IMR-90 (cell line): ENCODE measurements at regions not wholly inside any gene's neighbourhood (a gene's known extent, or its start where the extent isn't known, plus 50 kb on each side); places are given as distances from the start of the nearest gene placed in this dataset.

Source experiments
- ATAC-seq: fragments of 200-7000 bp; cut with Tn5 transposase; 2 replicates; pipeline ENCODE4 v1.9.1; 2020; ENCODE audit warnings: low read depth, mild to moderate bottlenecking, moderate library complexity
- BruUV-seq: library from RNA; stranded (reverse); fragments of 400-500 nt; replicated peaks from 2 replicates; lab custom pipeline; 2021; lab: Mats Ljungman, UMichigan
- CTCF ChIA-PET: fragments of 300-600 bp; formaldehyde crosslinking; extraction: SDS; loops from one replicate; lab custom pipeline; 2021; ENCODE audit warnings: antibody characterized with exemption; lab: Yijun Ruan, JAX
- POLR2A ChIA-PET: fragments of 300-600 bp; sonication (Branson Sonifier 250); formaldehyde crosslinking; loops from one replicate; lab custom pipeline; 2022; ENCODE audit warnings: antibody characterized with exemption; ENCODE audit not compliant: unreplicated experiment; lab: Charles Lee
- DNase-seq: peaks from one replicate; pipeline ENCODE4 v3.0.0; 2013
- H2AFZ ChIP-seq: replicated peaks from 2 replicates; pipeline ENCODE3; 2013; ENCODE audit warnings: low read length, mild to moderate bottlenecking; ENCODE audit not compliant: poor library complexity
- H2AK5ac ChIP-seq: 2 replicates; pipeline ENCODE4 v1.6.1; 2013; ENCODE audit warnings: low read depth, low read length, inconsistent platforms
- H2AK9ac ChIP-seq: replicated peaks from 2 replicates; pipeline ENCODE3; 2013; ENCODE audit warnings: mild to moderate bottlenecking, low read depth, low read length, moderate library complexity; ENCODE audit not compliant: poor library complexity
- H2BK120ac ChIP-seq: 2 replicates; pipeline ENCODE4 v1.6.1; 2013; ENCODE audit warnings: low read depth, low read length, inconsistent platforms
- H2BK15ac ChIP-seq: 3 replicates; pipeline ENCODE4 v1.6.1; 2013; ENCODE audit warnings: low read depth, low read length, inconsistent platforms
- H2BK20ac ChIP-seq: 2 replicates; pipeline ENCODE4 v1.6.1; 2013; ENCODE audit warnings: low read depth, mild to moderate bottlenecking, inconsistent platforms, low read length, moderate library complexity
- H2BK5ac ChIP-seq: 2 replicates; pipeline ENCODE4 v1.6.1; 2013; ENCODE audit warnings: mild to moderate bottlenecking, low read depth, low read length, inconsistent platforms; ENCODE audit not compliant: poor library complexity, severe bottlenecking
- H3K14ac ChIP-seq: replicated peaks from 2 replicates; pipeline ENCODE4 v1.6.1; 2013; ENCODE audit warnings: low read depth, low read length, inconsistent platforms
- H3K18ac ChIP-seq: 2 replicates; pipeline ENCODE4 v1.6.1; 2013; ENCODE audit warnings: low read depth, low read length, control low read depth
- H3K23ac ChIP-seq: 2 replicates; pipeline ENCODE4 v1.6.1; 2013; ENCODE audit warnings: low read depth, low read length, inconsistent platforms
- H3K27ac ChIP-seq: 2 replicates; pipeline ENCODE4 v1.5.1; 2013; ENCODE audit warnings: mild to moderate bottlenecking, control low read depth, low read length; ENCODE audit not compliant: insufficient read depth
- H3K27me3 ChIP-seq: 2 replicates; pipeline ENCODE4 v1.6.1; 2013; ENCODE audit warnings: low read length; ENCODE audit not compliant: control insufficient read depth, insufficient read depth
- H3K36me3 ChIP-seq: 2 replicates; pipeline ENCODE4 v1.6.1; 2013; ENCODE audit warnings: low read length, mixed read lengths; ENCODE audit not compliant: control insufficient read depth, insufficient read depth
- H3K4ac ChIP-seq: 2 replicates; pipeline ENCODE4 v1.6.1; 2013; ENCODE audit warnings: low read depth, low read length, inconsistent platforms
- H3K4me1 ChIP-seq: 2 replicates; pipeline ENCODE4 v1.6.1; 2013; ENCODE audit warnings: low read length, mixed read lengths; ENCODE audit not compliant: control insufficient read depth, insufficient read depth
- H3K4me2 ChIP-seq: 2 replicates; pipeline ENCODE4 v1.6.1; 2013; ENCODE audit warnings: low read depth, mild to moderate bottlenecking, control low read depth, low read length, moderate library complexity
- H3K4me3 ChIP-seq: 2 replicates; pipeline ENCODE4 v1.5.1; 2013; ENCODE audit warnings: low read depth, mild to moderate bottlenecking, control low read depth, low read length, moderate library complexity; ENCODE audit not compliant: insufficient read depth
- H3K56ac ChIP-seq: 2 replicates; pipeline ENCODE4 v1.6.1; 2013; ENCODE audit warnings: low read length, inconsistent platforms; ENCODE audit not compliant: insufficient read depth; ENCODE audit errors: extremely low read depth
- H3K79me1 ChIP-seq, 2 experiments: 2 replicates each; pipeline ENCODE4 v1.6.1; 2013; ENCODE audit warnings: low read length in 2 of 2, inconsistent platforms in 1 of 2, low read depth in 1 of 2
- H3K9ac ChIP-seq: 2 replicates; pipeline ENCODE4 v1.6.1; 2013; ENCODE audit warnings: low read depth, low read length, control low read depth
- H3K9me1 ChIP-seq: 2 replicates; pipeline ENCODE4 v1.6.1; 2013; ENCODE audit warnings: low read length, inconsistent platforms; ENCODE audit not compliant: insufficient read depth
- H3K9me3 ChIP-seq: 2 replicates; pipeline ENCODE4 v1.6.1; 2013; ENCODE audit warnings: low read length; ENCODE audit not compliant: control insufficient read depth, insufficient read depth
- H4K20me1 ChIP-seq: 2 replicates; pipeline ENCODE4 v1.6.1; 2013; ENCODE audit warnings: low read length, inconsistent platforms; ENCODE audit not compliant: insufficient read depth
- H4K5ac ChIP-seq: 2 replicates; pipeline ENCODE4 v1.6.1; 2013; ENCODE audit warnings: mild to moderate bottlenecking, low read depth, low read length, control low read depth
- H4K8ac ChIP-seq, 2 experiments: 2 replicates each; pipeline ENCODE4 v1.6.1; 2013; ENCODE audit warnings: low read depth in 2 of 2, low read length in 2 of 2, control low read depth in 1 of 2, inconsistent platforms in 1 of 2
- H4K91ac ChIP-seq: 2 replicates; pipeline ENCODE4 v1.6.1; 2013; ENCODE audit warnings: low read depth, low read length, inconsistent platforms; ENCODE audit not compliant: insufficient read depth
- BHLHE40 ChIP-seq: fragments of 150-350 bp; IDR thresholded peaks from 2 replicates; pipeline ENCODE4 v1.6.1; 2016; ENCODE audit warnings: mild to moderate bottlenecking, low read depth, low read length
- CHD1 ChIP-seq: IDR thresholded peaks from 2 replicates; pipeline ENCODE4 v1.6.1; 2012; ENCODE audit warnings: low read depth, low read length, improper control_type of control experiment
- ELK1 ChIP-seq: fragments of 150-350 bp; IDR thresholded peaks from 2 replicates; pipeline ENCODE4 v1.6.1; 2016; ENCODE audit warnings: low read depth, mild to moderate bottlenecking, low read length, moderate library complexity, borderline replicate concordance
- MAFK ChIP-seq: IDR thresholded peaks from 2 replicates; pipeline ENCODE4 v1.6.1; 2012; ENCODE audit warnings: low read depth, low read length, improper control_type of control experiment
- MXI1 ChIP-seq: IDR thresholded peaks from 2 replicates; pipeline ENCODE4 v1.6.1; 2012; ENCODE audit warnings: low read depth, mild to moderate bottlenecking, low read length, moderate library complexity, borderline replicate concordance
- RFX5 ChIP-seq: IDR thresholded peaks from 2 replicates; pipeline ENCODE4 v1.8.0; 2012; ENCODE audit warnings: low read depth, mild to moderate bottlenecking, low read length, moderate library complexity
- SMC3 ChIP-seq: fragments of 150-350 bp; IDR thresholded peaks from 2 replicates; pipeline ENCODE4 v1.6.1; 2016; ENCODE audit warnings: low read depth, mild to moderate bottlenecking, antibody characterized with exemption, low read length, moderate library complexity
- USF2 ChIP-seq: fragments of 150-350 bp; IDR thresholded peaks from 2 replicates; pipeline ENCODE4 v1.6.1; 2017; ENCODE audit warnings: mild to moderate bottlenecking, antibody characterized with exemption, low read length, low read depth
- WGBS, 2 experiments: methylation state at CpG; one replicate each; pipeline versions ENCODE4 v1.1.5 to v1.1.7; 2013; ENCODE audit warnings: missing lambda C conversion rate in 2 of 2; ENCODE audit not compliant: insufficient read length in 1 of 2; ENCODE audit errors: extremely low coverage in 2 of 2; 5-methylcytosine and 5-hydroxymethylcytosine counted together
- dilution Hi-C: fragments of 300-500 bp; cut with HindIII; formaldehyde crosslinking; loops from one replicate; pipeline ENCODE4 v1.14.3; 2018; ENCODE audit warnings: low sequenced_read_pairs; ENCODE audit not compliant: unreplicated experiment
- in situ Hi-C: fragments of 300-500 bp; cut with MboI; formaldehyde crosslinking; loops from 3 replicates; pipeline ENCODE4 v1.14.3; 2019; ENCODE audit warnings: low sequenced_read_pairs, inconsistent platforms, mixed read lengths
- intact Hi-C: fragments of 100-400 bp; cut with micrococcal nuclease; formaldehyde crosslinking; loops from 2 replicates; pipeline ENCODE4 v1.10.0; 2022
- TF ChIP-seq, protein P1 (sequence below): conservative IDR thresholded peaks from 2 replicates; pipeline ENCODE4 v1.5.1; 2012; ENCODE audit warnings: mild to moderate bottlenecking, low read depth, low read length, improper control_type of control experiment

GRCh38 chr6:150747155-150747554 is 118.3 kb upstream of the MTHFD1L start:
- WGBS, 2 experiments = no CpG with 5 or more reads among the region's 4 CpGs
- Histone ChIP-seq H3K4me3 (no peak overlapping the region), H3K36me3 (no peaks in the 10 kb centered on the region), H4K91ac (no peak overlapping the region), H3K23ac (no peak overlapping the region), H3K18ac (no peak overlapping the region), H3K56ac (no peak overlapping the region), H3K27me3 (peaks cover 2% of the 10 kb centered on the region; the same call in 1 of the 2 replicates), H2BK5ac (no peak overlapping the region), H3K9me1 (no peaks in the 10 kb centered on the region), H2AK9ac (no peak overlapping the region), H4K5ac (no peak overlapping the region), H3K4me2 (no peak overlapping the region), H3K9me3 (no peaks in the 10 kb centered on the region), H4K8ac (no peak overlapping the region), H2AFZ (no peak overlapping the region), H3K14ac (no peak overlapping the region), H3K4ac (no peak overlapping the region), H3K27ac (no peak overlapping the region), H2AK5ac (no peak overlapping the region), H4K20me1 (no peaks in the 10 kb centered on the region), H3K4me1 (no peaks in the 10 kb centered on the region), H2BK120ac (no peak overlapping the region), H3K79me1 (no peaks in the 10 kb centered on the region), H2BK15ac (no peak overlapping the region), H2BK20ac (no peak overlapping the region), H3K9ac (no peak overlapping the region)
- in situ Hi-C loops (no loop called here), dilution Hi-C loops (no loop called here), intact Hi-C loops (no loop called here)
- DNase-seq = no peak
- no TSS peak for BruUV-seq
- ChIA-PET CTCF (no interaction called here), POLR2A (no interaction called here)
- TF ChIP-seq BHLHE40 (no peak), USF2 (no peak), ELK1 (no peak), MXI1 (no peak), CHD1 (no peak), MAFK (no peak), SMC3 (no peak), RFX5 (no peak)
- TF ChIP-seq, protein P1, sequence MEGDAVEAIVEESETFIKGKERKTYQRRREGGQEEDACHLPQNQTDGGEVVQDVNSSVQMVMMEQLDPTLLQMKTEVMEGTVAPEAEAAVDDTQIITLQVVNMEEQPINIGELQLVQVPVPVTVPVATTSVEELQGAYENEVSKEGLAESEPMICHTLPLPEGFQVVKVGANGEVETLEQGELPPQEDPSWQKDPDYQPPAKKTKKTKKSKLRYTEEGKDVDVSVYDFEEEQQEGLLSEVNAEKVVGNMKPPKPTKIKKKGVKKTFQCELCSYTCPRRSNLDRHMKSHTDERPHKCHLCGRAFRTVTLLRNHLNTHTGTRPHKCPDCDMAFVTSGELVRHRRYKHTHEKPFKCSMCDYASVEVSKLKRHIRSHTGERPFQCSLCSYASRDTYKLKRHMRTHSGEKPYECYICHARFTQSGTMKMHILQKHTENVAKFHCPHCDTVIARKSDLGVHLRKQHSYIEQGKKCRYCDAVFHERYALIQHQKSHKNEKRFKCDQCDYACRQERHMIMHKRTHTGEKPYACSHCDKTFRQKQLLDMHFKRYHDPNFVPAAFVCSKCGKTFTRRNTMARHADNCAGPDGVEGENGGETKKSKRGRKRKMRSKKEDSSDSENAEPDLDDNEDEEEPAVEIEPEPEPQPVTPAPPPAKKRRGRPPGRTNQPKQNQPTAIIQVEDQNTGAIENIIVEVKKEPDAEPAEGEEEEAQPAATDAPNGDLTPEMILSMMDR = no peak
- ATAC-seq = no peak
